SK-N-SH treated with all-trans-retinoic acid at 6 μM for 48 hours (cell line): ENCODE measurements at regions not wholly inside any gene's neighbourhood (a gene's known extent, or its start where the extent isn't known, plus 50 kb on each side); places are given as distances from the start of the nearest gene placed in this dataset.

ENCODE experiments used
- ATAC-seq: fragments of 200-7000 bp; cut with Tn5 transposase; 3 replicates; pipeline ENCODE4 v1.9.1; 2020; ENCODE audit warnings: mild to moderate bottlenecking, moderate library complexity
- ARNTL ChIP-seq: fragments of 450-650 bp; formaldehyde crosslinking; IDR thresholded peaks from 2 replicates; pipeline ENCODE4 v1.5.0; 2020; ENCODE audit warnings: low read depth, mild to moderate bottlenecking, moderate library complexity, borderline replicate concordance
- BACH2 ChIP-seq: fragments of 250-450 bp; sonication (Bioruptor Pico); IDR thresholded peaks from 2 replicates; pipeline ENCODE4 v1.9.0; 2021; ENCODE audit warnings: mild to moderate bottlenecking, borderline replicate concordance
- CREB5 ChIP-seq: fragments of 250-450 bp; sonication (Bioruptor Pico); IDR thresholded peaks from 2 replicates; pipeline ENCODE4 v1.5.1; 2020; ENCODE audit warnings: low read depth, mild to moderate bottlenecking, moderate library complexity
- CSDC2 ChIP-seq: fragments of 250-450 bp; sonication (Bioruptor Pico); IDR thresholded peaks from 2 replicates; pipeline ENCODE4 v1.5.0; 2020; ENCODE audit warnings: mild to moderate bottlenecking, moderate library complexity
- CSRNP3 ChIP-seq: fragments of 250-450 bp; sonication (Bioruptor Pico); IDR thresholded peaks from 2 replicates; pipeline ENCODE4 v1.5.1; 2021; ENCODE audit warnings: mild to moderate bottlenecking, moderate library complexity
- ESRRG ChIP-seq: fragments of 250-450 bp; sonication (Bioruptor Pico); IDR thresholded peaks from 2 replicates; pipeline ENCODE4 v1.6.1; 2021; ENCODE audit warnings: mild to moderate bottlenecking
- ISL1 ChIP-seq: fragments of 250-450 bp; sonication (Bioruptor Pico); IDR thresholded peaks from 2 replicates; pipeline ENCODE4 v2.1.2; 2022; ENCODE audit warnings: mild to moderate bottlenecking, moderate library complexity
- OSR1 ChIP-seq: fragments of 250-450 bp; sonication (Bioruptor Pico); IDR thresholded peaks from 2 replicates; pipeline ENCODE4 v1.8.0; 2022; ENCODE audit warnings: moderate library complexity, mild to moderate bottlenecking, inconsistent platforms
- PATZ1 ChIP-seq: fragments of 250-450 bp; sonication (Bioruptor Pico); IDR thresholded peaks from 2 replicates; pipeline ENCODE4 v1.8.0; 2020; ENCODE audit warnings: mild to moderate bottlenecking, moderate library complexity, borderline replicate concordance
- POU6F1 ChIP-seq: fragments of 250-450 bp; sonication (Bioruptor Pico); IDR thresholded peaks from 2 replicates; pipeline ENCODE4 v1.8.0; 2021; ENCODE audit warnings: low read depth, mild to moderate bottlenecking, moderate library complexity, borderline replicate concordance
- PPARA ChIP-seq: fragments of 250-450 bp; sonication (Bioruptor Pico); IDR thresholded peaks from 2 replicates; pipeline ENCODE4 v1.5.0; 2020; ENCODE audit warnings: mild to moderate bottlenecking, borderline replicate concordance
- RARB ChIP-seq: fragments of 250-450 bp; sonication (Bioruptor Pico); IDR thresholded peaks from 2 replicates; pipeline ENCODE4 v1.8.0; 2021; ENCODE audit warnings: mild to moderate bottlenecking, moderate library complexity
- SNAI2 ChIP-seq: fragments of 250-450 bp; sonication (Bioruptor Pico); IDR thresholded peaks from 2 replicates; pipeline ENCODE4 v1.5.0; 2020; ENCODE audit warnings: mild to moderate bottlenecking, moderate library complexity
- TCF4 ChIP-seq: fragments of 250-450 bp; sonication (Bioruptor Pico); IDR thresholded peaks from 2 replicates; pipeline ENCODE4 v1.8.0; 2021; ENCODE audit warnings: mild to moderate bottlenecking, moderate library complexity, borderline replicate concordance
- TOX ChIP-seq: fragments of 250-450 bp; sonication (Bioruptor Pico); IDR thresholded peaks from 2 replicates; pipeline ENCODE4 v1.8.0; 2021; ENCODE audit warnings: mild to moderate bottlenecking, moderate library complexity, borderline replicate concordance
- ZC3H10 ChIP-seq: fragments of 250-450 bp; sonication (Bioruptor Pico); IDR thresholded peaks from 2 replicates; pipeline ENCODE4 v1.5.1; 2021; ENCODE audit warnings: mild to moderate bottlenecking, moderate library complexity
- ZFP3 ChIP-seq: fragments of 250-450 bp; sonication (Bioruptor Pico); IDR thresholded peaks from 2 replicates; pipeline ENCODE4 v1.5.0; 2020; ENCODE audit warnings: mild to moderate bottlenecking, moderate library complexity
- ZFP30 ChIP-seq: fragments of 450-650 bp; formaldehyde crosslinking; IDR thresholded peaks from 2 replicates; pipeline ENCODE4 v1.5.0; 2022; ENCODE audit warnings: mild to moderate bottlenecking, moderate library complexity
- ZNF565 ChIP-seq: fragments of 450-650 bp; formaldehyde crosslinking; conservative IDR thresholded peaks from 2 replicates; pipeline ENCODE4 v1.5.0; 2020; ENCODE audit warnings: low read depth, mild to moderate bottlenecking, moderate library complexity
- ZNF70 ChIP-seq: fragments of 450-650 bp; formaldehyde crosslinking; IDR thresholded peaks from 2 replicates; pipeline ENCODE4 v1.5.0; 2020; ENCODE audit warnings: mild to moderate bottlenecking, moderate library complexity
- ZNF8 ChIP-seq: fragments of 450-650 bp; formaldehyde crosslinking; IDR thresholded peaks from 2 replicates; pipeline ENCODE4 v1.5.0; 2020; ENCODE audit warnings: mild to moderate bottlenecking, moderate library complexity

GRCh38 chr12:125676366-125676765, 611.1 kb downstream of the AACS start:
- ATAC-seq, result no peak
- no peak for TF ChIP-seq CREB5 (CRISPR knock-in tag)
- TF ChIP-seq ZFP3, result no peak
- TF ChIP-seq OSR1 (CRISPR knock-in tag), result no peak
- TF ChIP-seq ISL1 (CRISPR knock-in tag), result no peak
- TF ChIP-seq ESRRG (CRISPR knock-in tag), result no peak

- TF ChIP-seq PPARA (CRISPR knock-in tag), result no peak
These were observed 612.6 kb downstream of the AACS start for GRCh38 chr12:125677829-125678228.

GRCh38 chr12:125678589-125678993, 613.4 kb downstream of the AACS start:
- TF ChIP-seq ZNF70 (no peak), OSR1 (CRISPR knock-in tag) (no peak), ISL1 (CRISPR knock-in tag) (no peak), CREB5 (CRISPR knock-in tag) (no peak), RARB (CRISPR knock-in tag) (no peak), TOX (CRISPR knock-in tag) (no peak), ZNF565 (CRISPR knock-in tag) (no peak), SNAI2 (no peak), POU6F1 (CRISPR knock-in tag) (no peak), ZNF8 (CRISPR knock-in tag) (no peak), TCF4 (no peak), BACH2 (no peak), ARNTL (CRISPR knock-in tag) (no peak)
- no peak for ATAC-seq

More at GRCh38 chr12:125677829-125678228, 612.6 kb downstream of the AACS start:
- ATAC-seq, result no peak

- ATAC-seq, result no peak
- TF ChIP-seq CSDC2 (CRISPR knock-in tag) (no peak), PATZ1 (CRISPR knock-in tag) (no peak), OSR1 (CRISPR knock-in tag) (no peak), ZC3H10 (CRISPR knock-in tag) (no peak), ESRRG (CRISPR knock-in tag) (no peak), ZNF565 (CRISPR knock-in tag) (no peak), TCF4 (no peak), ZFP30 (CRISPR knock-in tag) (no peak)
These were observed 618.6 kb downstream of the AACS start for GRCh38 chr12:125683748-125684381.

GRCh38 chr12:125684968-125685790, 619.9 kb downstream of the AACS start:
- no peak for ATAC-seq
- no peak for TF ChIP-seq ZNF565 (CRISPR knock-in tag)
- no peak for TF ChIP-seq ZFP3
- no peak for TF ChIP-seq TOX (CRISPR knock-in tag)
- TF ChIP-seq ZNF8 (CRISPR knock-in tag), result no peak
- TF ChIP-seq POU6F1 (CRISPR knock-in tag), result no peak
- TF ChIP-seq SNAI2, result no peak
- no peak for TF ChIP-seq ZC3H10 (CRISPR knock-in tag)
- no peak for TF ChIP-seq TCF4
- TF ChIP-seq PPARA (CRISPR knock-in tag), result no peak
- no peak for TF ChIP-seq CREB5 (CRISPR knock-in tag)
- no peak for TF ChIP-seq ZNF70
- no peak for TF ChIP-seq CSDC2 (CRISPR knock-in tag)
- no peak for TF ChIP-seq CSRNP3 (CRISPR knock-in tag)
- no peak for TF ChIP-seq BACH2
